ENCODE measurements at regions not wholly inside any gene's neighbourhood (a gene's known extent, or its start where the extent isn't known, plus 50 kb on each side); places are given as distances from the start of the nearest gene placed in this dataset.

DNA sequence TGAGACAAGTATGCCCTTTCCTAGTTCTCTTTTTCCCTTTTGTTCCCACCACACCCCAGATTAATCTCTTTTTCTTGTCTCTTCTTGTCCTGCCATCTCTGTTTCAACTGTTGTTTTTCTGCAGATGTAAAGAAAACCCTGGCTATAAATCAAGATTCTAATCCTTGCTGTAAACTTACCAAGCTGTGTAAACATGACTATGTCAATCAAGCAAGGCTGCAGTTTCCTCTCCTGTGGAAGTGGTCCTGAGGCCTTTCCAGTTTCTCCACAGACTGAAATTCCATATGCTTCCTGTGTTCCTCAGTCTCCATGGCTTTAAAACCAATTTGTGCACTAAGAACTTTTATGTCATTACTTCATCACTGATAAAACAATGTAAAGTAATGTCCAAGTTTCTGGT is 288.8 kb upstream of the PIK3C3 start:
- TF ChIP-seq, protein P1, sequence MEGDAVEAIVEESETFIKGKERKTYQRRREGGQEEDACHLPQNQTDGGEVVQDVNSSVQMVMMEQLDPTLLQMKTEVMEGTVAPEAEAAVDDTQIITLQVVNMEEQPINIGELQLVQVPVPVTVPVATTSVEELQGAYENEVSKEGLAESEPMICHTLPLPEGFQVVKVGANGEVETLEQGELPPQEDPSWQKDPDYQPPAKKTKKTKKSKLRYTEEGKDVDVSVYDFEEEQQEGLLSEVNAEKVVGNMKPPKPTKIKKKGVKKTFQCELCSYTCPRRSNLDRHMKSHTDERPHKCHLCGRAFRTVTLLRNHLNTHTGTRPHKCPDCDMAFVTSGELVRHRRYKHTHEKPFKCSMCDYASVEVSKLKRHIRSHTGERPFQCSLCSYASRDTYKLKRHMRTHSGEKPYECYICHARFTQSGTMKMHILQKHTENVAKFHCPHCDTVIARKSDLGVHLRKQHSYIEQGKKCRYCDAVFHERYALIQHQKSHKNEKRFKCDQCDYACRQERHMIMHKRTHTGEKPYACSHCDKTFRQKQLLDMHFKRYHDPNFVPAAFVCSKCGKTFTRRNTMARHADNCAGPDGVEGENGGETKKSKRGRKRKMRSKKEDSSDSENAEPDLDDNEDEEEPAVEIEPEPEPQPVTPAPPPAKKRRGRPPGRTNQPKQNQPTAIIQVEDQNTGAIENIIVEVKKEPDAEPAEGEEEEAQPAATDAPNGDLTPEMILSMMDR (IDR thresholded peaks at IDR 0.05; ENCODE audit: insufficient read depth, low read length, poor library complexity, severe bottlenecking), result no peak
- TF ChIP-seq EZH2phosphoT487 (conservative IDR thresholded peaks at IDR 0.05; ENCODE audit: low read length), result no peak

Data from SU-DHL-6 (cell line).